GM12878 (cell line): ENCODE measurements at regions not wholly inside any gene's neighbourhood (a gene's known extent, or its start where the extent isn't known, plus 50 kb on each side); places are given as distances from the start of the nearest gene placed in this dataset.

ENCODE experiments used
- ATAC-seq: fragments of 200-7000 bp; cut with Tn5 transposase; 3 replicates; pipeline ENCODE4 v1.9.1; 2020; ENCODE audit warnings: mild to moderate bottlenecking, moderate library complexity
- BruUV-seq: library from RNA; stranded (reverse); fragments of 400-500 nt; replicated peaks from 2 replicates; lab custom pipeline; 2021; lab: Mats Ljungman, UMichigan
- CTCF ChIA-PET: fragments of 300-600 bp; sonication (Branson Sonifier 250); formaldehyde crosslinking; extraction: SDS; loops from one replicate; lab custom pipeline; 2021; ENCODE audit warnings: inconsistent platforms; lab: Yijun Ruan, JAX
- POLR2A ChIA-PET: fragments of 350-600 bp; formaldehyde crosslinking; extraction: SDS; loops from one replicate; lab custom pipeline; 2021; ENCODE audit warnings: inconsistent platforms; lab: Charles Lee
- RAD21 ChIA-PET: fragments of 300-600 bp; sonication (Branson Sonifier 250); formaldehyde crosslinking; loops from one replicate; lab custom pipeline; 2023; ENCODE audit warnings: antibody characterized with exemption; ENCODE audit not compliant: unreplicated experiment; lab: Charles Lee
- SMC1A ChIA-PET: fragments of 300-600 bp; sonication (Branson Sonifier 250); formaldehyde crosslinking; loops from one replicate; lab custom pipeline; 2023; ENCODE audit not compliant: unreplicated experiment, uncharacterized antibody; lab: Charles Lee
- DNase-seq: peaks from one replicate; pipeline ENCODE4 v3.0.0-alpha.2; 2011; ENCODE audit warnings: low read depth, low spot score
- FAIRE-seq: peaks from 3 replicates; lab custom pipeline; 2011; peaks lifted over from hg19 to GRCh38; lab: Jason Lieb, UNC
- H2AFZ ChIP-seq: 2 replicates; pipeline ENCODE4 v1.6.0; 2011; ENCODE audit warnings: low read depth, low read length, control low read depth; ENCODE audit not compliant: control insufficient read depth
- H3K27ac ChIP-seq: 2 replicates; pipeline ENCODE4 v1.5.1; 2011; ENCODE audit warnings: control low read depth; ENCODE audit not compliant: control insufficient read depth, insufficient read depth
- H3K27me3 ChIP-seq, 2 experiments: replicated peaks in 1 of 2; 2 replicates each; pipeline versions ENCODE4 v1.6.0 to v1.6.1; 2011; ENCODE audit warnings: low read length in 1 of 2; ENCODE audit not compliant: control insufficient read depth in 2 of 2, insufficient read depth in 2 of 2
- H3K36me3 ChIP-seq, 2 experiments: 2 replicates each; pipeline ENCODE4 v1.5.1; 2011; ENCODE audit warnings: low read length in 1 of 2; ENCODE audit not compliant: control insufficient read depth in 2 of 2, insufficient read depth in 2 of 2
- H3K4me1 ChIP-seq: 2 replicates; pipeline ENCODE4 v1.6.1; 2011; ENCODE audit warnings: mild to moderate bottlenecking, low read length, moderate library complexity, mixed read lengths; ENCODE audit not compliant: control insufficient read depth, insufficient read depth
- H3K4me2 ChIP-seq: 2 replicates; pipeline ENCODE4 v1.6.0; 2011; ENCODE audit warnings: control low read depth; ENCODE audit not compliant: control insufficient read depth, insufficient read depth
- H3K4me3 ChIP-seq: fragments of 200-600 bp; sonication (generic); 2 replicates; pipeline ENCODE4 v1.5.1; 2016
- H3K79me2 ChIP-seq: 2 replicates; pipeline ENCODE4 v1.6.0; 2011; ENCODE audit warnings: low read length; ENCODE audit not compliant: control insufficient read depth, insufficient read depth
- H3K9ac ChIP-seq: 2 replicates; pipeline ENCODE4 v1.8.0; 2011; ENCODE audit warnings: low read length, control low read depth, mixed read lengths; ENCODE audit not compliant: control insufficient read depth, insufficient read depth
- H3K9me3 ChIP-seq: replicated peaks from 3 replicates; pipeline ENCODE4 v1.5.1; 2011; ENCODE audit warnings: mild to moderate bottlenecking, low read length; ENCODE audit not compliant: control insufficient read depth, insufficient read depth
- H4K20me1 ChIP-seq: 2 replicates; pipeline ENCODE4 v1.6.0; 2011; ENCODE audit not compliant: control insufficient read depth, insufficient read depth
- ASH2L ChIP-seq: fragments of 300-600, 200-600 bp; sonication (generic); IDR thresholded peaks from 2 replicates; pipeline ENCODE4 v1.6.1; 2017; ENCODE audit warnings: low read depth, mild to moderate bottlenecking, borderline replicate concordance
- ATF3 ChIP-seq: IDR thresholded peaks from 2 replicates; pipeline ENCODE4 v1.6.1; 2011; ENCODE audit warnings: low read depth, mild to moderate bottlenecking, low read length, moderate library complexity, borderline replicate concordance; ENCODE audit errors: extremely low read depth
- CBX5 ChIP-seq: sonication (generic); IDR thresholded peaks from 2 replicates; pipeline ENCODE4 v1.6.1; 2016; ENCODE audit warnings: low read depth, moderate library complexity, mild to moderate bottlenecking, inconsistent platforms
- CEBPB ChIP-seq, 2 experiments: fragments of 150-350 bp in 1 of 2; IDR thresholded peaks; 2 replicates each; pipeline ENCODE4 v1.6.1; 2012 to 2014; ENCODE audit warnings: low read depth in 2 of 2, low read length in 2 of 2, borderline replicate concordance in 1 of 2, inconsistent platforms in 1 of 2
- EGR1 ChIP-seq, 2 experiments: IDR thresholded peaks; 1 replicate in 1 of 2; 2 replicates in 1 of 2; pipeline ENCODE4 v1.6.1; 2011 to 2012; ENCODE audit warnings: low read depth in 2 of 2, low read length in 2 of 2, borderline replicate concordance in 1 of 2, mild to moderate bottlenecking in 1 of 2, moderate library complexity in 1 of 2
- EZH2 ChIP-seq: IDR thresholded peaks from 2 replicates; pipeline ENCODE4 v1.6.1; 2012; ENCODE audit warnings: low read depth, mild to moderate bottlenecking, control low read depth, inconsistent platforms, low read length, borderline replicate concordance; ENCODE audit not compliant: control insufficient read depth
- IKZF1 ChIP-seq: fragments of 450-650 bp; conservative IDR thresholded peaks from 2 replicates; pipeline ENCODE4 v1.6.1; 2017; ENCODE audit warnings: antibody characterized with exemption, mild to moderate bottlenecking
- NFIC ChIP-seq: IDR thresholded peaks from 2 replicates; pipeline ENCODE4 v1.6.1; 2012; ENCODE audit warnings: low read depth, mild to moderate bottlenecking, inconsistent platforms, low read length, moderate library complexity
- NR2C1 ChIP-seq: fragments of 450-650 bp; IDR thresholded peaks from 2 replicates; pipeline ENCODE4 v1.6.1; 2017; ENCODE audit warnings: antibody characterized with exemption, mild to moderate bottlenecking, moderate library complexity
- SREBF2 ChIP-seq: IDR thresholded peaks from 2 replicates; pipeline ENCODE4 v1.6.1; 2012; ENCODE audit warnings: mild to moderate bottlenecking, low read length
- ZNF217 ChIP-seq: fragments of 450-650 bp; IDR thresholded peaks from 2 replicates; pipeline ENCODE4 v1.6.1; 2017; ENCODE audit warnings: antibody characterized with exemption, mild to moderate bottlenecking
- ZNF622 ChIP-seq: fragments of 450-650 bp; IDR thresholded peaks from 2 replicates; pipeline ENCODE4 v1.6.1; 2017; ENCODE audit warnings: mild to moderate bottlenecking, inconsistent platforms
- WGBS: methylation state at CpG from one replicate; pipeline ENCODE4 v1.1.6; 2016; ENCODE audit warnings: low lambda C conversion rate; ENCODE audit not compliant: insufficient replicate concordance, insufficient coverage; ENCODE audit errors: missing lambda C conversion rate; 5-methylcytosine and 5-hydroxymethylcytosine counted together
- in situ Hi-C: fragments of 300-500 bp; cut with MboI; formaldehyde crosslinking; loops from 9 replicates; pipeline ENCODE4 v1.14.3; 2018; ENCODE audit warnings: mixed read lengths
- intact Hi-C: fragments of 100-400 bp; cut with micrococcal nuclease; formaldehyde crosslinking; loops from one replicate; pipeline ENCODE4 v1.14.2; 2022; ENCODE audit not compliant: unreplicated experiment
- TF ChIP-seq, protein P1 (sequence below): fragments of 450-650 bp; formaldehyde crosslinking; IDR thresholded peaks from 2 replicates; pipeline ENCODE4 v1.4.0; 2022; ENCODE audit warnings: mild to moderate bottlenecking, moderate library complexity
- TF ChIP-seq, protein P2 (sequence below): IDR thresholded peaks from 2 replicates; pipeline ENCODE4 v1.6.1; 2012; ENCODE audit warnings: low read depth, low read length, improper control_type of control experiment
- TF ChIP-seq, protein P3 (sequence below): IDR thresholded peaks from 2 replicates; pipeline ENCODE4 v1.6.1; 2011; ENCODE audit warnings: mild to moderate bottlenecking, low read depth, low read length, moderate library complexity; ENCODE audit not compliant: insufficient replicate concordance
- TF ChIP-seq, protein P4 (sequence below): fragments of 450-650 bp; IDR thresholded peaks from 2 replicates; pipeline ENCODE4 v1.6.1; 2016; ENCODE audit warnings: mild to moderate bottlenecking

DNA sequence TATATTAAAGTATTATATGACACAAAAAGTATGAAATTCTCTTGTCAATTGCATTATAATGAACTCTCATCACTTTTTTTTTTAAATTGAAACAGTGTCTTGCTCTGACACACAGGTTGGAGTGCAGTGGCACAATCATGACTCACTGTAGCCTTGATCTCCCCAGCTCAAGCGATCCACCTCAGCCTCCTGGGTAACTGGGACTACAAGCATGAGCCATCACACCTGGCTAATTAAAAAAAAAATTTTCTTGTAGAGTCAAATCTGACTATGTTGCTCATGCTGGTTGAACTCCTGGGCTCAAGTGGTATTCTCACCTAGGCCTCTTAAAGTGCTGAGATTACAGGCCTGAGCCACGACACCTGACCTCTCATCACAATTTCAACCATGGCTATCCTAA is 259.3 kb downstream of the S1PR1 start (continued):
- TF ChIP-seq, protein P1, sequence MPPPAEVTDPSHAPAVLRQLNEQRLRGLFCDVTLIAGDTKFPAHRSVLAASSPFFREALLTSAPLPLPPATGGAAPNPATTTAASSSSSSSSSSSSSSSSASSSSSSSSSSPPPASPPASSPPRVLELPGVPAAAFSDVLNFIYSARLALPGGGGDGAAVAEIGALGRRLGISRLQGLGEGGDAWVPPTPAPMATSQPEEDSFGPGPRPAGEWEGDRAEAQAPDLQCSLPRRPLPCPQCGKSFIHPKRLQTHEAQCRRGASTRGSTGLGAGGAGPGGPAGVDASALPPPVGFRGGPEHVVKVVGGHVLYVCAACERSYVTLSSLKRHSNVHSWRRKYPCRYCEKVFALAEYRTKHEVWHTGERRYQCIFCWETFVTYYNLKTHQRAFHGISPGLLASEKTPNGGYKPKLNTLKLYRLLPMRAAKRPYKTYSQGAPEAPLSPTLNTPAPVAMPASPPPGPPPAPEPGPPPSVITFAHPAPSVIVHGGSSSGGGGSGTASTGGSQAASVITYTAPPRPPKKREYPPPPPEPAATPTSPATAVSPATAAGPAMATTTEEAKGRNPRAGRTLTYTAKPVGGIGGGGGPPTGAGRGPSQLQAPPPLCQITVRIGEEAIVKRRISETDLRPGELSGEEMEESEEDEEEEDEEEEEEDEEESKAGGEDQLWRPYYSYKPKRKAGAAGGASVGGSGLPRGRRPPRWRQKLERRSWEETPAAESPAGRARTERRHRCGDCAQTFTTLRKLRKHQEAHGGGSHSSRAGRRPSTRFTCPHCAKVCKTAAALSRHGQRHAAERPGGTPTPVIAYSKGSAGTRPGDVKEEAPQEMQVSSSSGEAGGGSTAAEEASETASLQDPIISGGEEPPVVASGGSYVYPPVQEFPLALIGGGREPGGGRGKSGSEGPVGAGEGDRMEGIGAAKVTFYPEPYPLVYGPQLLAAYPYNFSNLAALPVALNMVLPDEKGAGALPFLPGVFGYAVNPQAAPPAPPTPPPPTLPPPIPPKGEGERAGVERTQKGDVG: no peak
- TF ChIP-seq CEBPB (IDR thresholded peaks at IDR 0.05; ENCODE audit: borderline replicate concordance in 1 of 2, low read depth in 2 of 2, low read length in 2 of 2): no peak
- no peak for TF ChIP-seq NFIC
- TF ChIP-seq EGR1 (IDR thresholded peaks at IDR 0.05; ENCODE audit: borderline replicate concordance in 1 of 2, low read depth in 2 of 2, low read length in 2 of 2): no peak

DNA sequence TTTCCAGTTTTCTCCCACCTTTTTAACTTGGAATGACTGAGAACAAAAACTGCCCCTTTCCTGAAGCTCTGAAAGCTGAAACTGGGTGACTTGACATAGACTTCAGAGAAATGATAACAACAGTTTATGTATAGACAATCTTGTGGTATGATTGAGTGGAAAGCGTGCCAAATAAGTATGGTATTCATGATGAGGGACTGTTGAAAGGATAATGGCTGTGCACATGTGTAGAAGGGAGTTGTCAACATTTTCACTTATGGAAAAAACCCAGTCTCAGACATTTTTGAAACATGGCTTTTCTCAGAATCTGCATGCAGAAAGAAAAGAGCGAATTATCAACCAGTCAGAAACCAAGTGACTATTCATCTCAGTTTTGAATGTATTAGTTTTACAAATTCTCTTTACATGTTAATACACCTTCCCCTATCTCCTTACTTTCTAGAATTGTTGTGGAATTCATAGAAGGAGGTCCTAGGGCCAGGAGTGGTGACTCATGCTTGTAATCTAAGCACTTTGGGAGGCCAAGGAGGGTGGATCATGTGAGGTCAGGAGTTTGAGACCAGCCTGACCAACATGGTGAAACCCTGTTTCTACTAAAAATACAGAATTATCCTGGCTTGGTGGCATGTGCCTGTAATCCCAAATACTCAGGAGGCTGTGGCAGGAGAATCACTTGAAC is 261.2 kb downstream of the S1PR1 start:
- Histone ChIP-seq H3K36me3 (no peaks in the 10 kb centered on the region), H3K27me3 (no peaks in the 10 kb centered on the region), H4K20me1 (no peaks in the 10 kb centered on the region), H3K4me1 (no peaks in the 10 kb centered on the region), H2AFZ (no peak overlapping the region), H3K9me3 (no peaks in the 10 kb centered on the region), H3K79me2 (no peaks in the 10 kb centered on the region), H3K4me3 (no peak overlapping the region), H3K9ac (no peak overlapping the region), H3K4me2 (no peak overlapping the region), H3K27ac (no peak overlapping the region)
- DNase-seq (no peak), ATAC-seq (no peak), FAIRE-seq (no peak)
- no TSS peak for BruUV-seq
- 57% methylated on average over 2 of the region's 2 CpGs for WGBS
- ChIA-PET CTCF (interaction anchor here (1.5 kb wide), 1 partner anchor 9 kb away, joined by 7 read pairs; no protein-coding TSS in a partner anchor), RAD21 (no interaction called here), SMC1A (no interaction called here), POLR2A (no interaction called here)
- intact Hi-C loops (no loop called here), in situ Hi-C loops (no loop called here)
- TF ChIP-seq, protein P2, sequence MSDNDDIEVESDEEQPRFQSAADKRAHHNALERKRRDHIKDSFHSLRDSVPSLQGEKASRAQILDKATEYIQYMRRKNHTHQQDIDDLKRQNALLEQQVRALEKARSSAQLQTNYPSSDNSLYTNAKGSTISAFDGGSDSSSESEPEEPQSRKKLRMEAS: no peak
- no peak for TF ChIP-seq ZNF217
- TF ChIP-seq IKZF1: no peak
- no peak for TF ChIP-seq EGR1 (IDR thresholded peaks at IDR 0.05; ENCODE audit: borderline replicate concordance in 1 of 2, low read depth in 2 of 2, low read length in 2 of 2)
- TF ChIP-seq, protein P3, sequence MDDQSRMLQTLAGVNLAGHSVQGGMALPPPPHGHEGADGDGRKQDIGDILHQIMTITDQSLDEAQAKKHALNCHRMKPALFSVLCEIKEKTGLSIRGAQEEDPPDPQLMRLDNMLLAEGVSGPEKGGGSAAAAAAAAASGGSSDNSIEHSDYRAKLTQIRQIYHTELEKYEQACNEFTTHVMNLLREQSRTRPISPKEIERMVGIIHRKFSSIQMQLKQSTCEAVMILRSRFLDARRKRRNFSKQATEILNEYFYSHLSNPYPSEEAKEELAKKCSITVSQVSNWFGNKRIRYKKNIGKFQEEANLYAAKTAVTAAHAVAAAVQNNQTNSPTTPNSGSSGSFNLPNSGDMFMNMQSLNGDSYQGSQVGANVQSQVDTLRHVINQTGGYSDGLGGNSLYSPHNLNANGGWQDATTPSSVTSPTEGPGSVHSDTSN: no peak
- no peak for TF ChIP-seq ATF3
- no peak for TF ChIP-seq ASH2L
- no peak for TF ChIP-seq SREBF2
- TF ChIP-seq ZNF622: no peak
- no peak for TF ChIP-seq EZH2
- no peak for TF ChIP-seq CBX5
- TF ChIP-seq NR2C1: no peak
- TF ChIP-seq, protein P4, sequence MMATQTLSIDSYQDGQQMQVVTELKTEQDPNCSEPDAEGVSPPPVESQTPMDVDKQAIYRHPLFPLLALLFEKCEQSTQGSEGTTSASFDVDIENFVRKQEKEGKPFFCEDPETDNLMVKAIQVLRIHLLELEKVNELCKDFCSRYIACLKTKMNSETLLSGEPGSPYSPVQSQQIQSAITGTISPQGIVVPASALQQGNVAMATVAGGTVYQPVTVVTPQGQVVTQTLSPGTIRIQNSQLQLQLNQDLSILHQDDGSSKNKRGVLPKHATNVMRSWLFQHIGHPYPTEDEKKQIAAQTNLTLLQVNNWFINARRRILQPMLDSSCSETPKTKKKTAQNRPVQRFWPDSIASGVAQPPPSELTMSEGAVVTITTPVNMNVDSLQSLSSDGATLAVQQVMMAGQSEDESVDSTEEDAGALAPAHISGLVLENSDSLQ: no peak
